Limb (tissue), 2 donors: ENCODE measurements at regions not wholly inside any gene's neighbourhood (a gene's known extent, or its start where the extent isn't known, plus 50 kb on each side); places are given as distances from the start of the nearest gene placed in this dataset.
A peak's percentile ranks its signal among the peaks of the same experiment; 100 is the strongest.

Source experiments
- DNase-seq, 2 donors: peaks; one replicate each; pipeline ENCODE4 v3.0.0-alpha.2; 2016; ENCODE audit errors: extremely low spot score in 2 of 2

DNA sequence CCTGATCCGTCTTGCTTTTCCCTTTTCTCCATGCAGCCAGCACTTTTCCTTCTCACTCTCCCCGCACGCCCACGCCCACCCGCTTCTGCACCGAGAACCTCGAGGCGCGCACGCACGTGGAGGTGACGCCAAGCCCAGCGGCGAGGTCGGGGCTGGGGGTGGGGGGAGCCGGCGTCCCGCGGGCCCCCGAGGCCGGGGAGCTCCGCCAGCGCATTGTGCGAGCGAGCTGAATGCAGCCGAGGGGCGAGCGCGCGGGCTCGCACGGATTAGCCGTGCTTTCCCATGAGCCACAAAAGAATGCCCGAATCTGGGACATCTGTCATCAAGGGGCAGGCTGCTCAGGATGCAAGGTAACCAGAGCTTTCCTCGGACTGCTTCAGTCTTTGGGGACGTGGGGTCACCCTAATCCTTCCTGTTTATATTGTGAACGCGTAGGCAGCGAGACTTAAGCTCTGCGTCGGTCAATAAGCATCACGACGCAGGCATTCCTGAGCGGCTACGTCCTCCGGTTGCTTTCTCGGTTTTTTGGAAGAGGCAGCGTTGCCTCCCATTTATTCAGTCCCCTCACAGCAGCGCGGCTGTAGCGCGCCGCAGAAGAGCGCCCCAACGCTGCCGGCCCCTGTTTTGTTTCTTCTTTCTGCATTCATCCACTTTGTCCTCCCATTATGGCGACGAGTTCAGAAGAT is 67.3 kb upstream of the AKT3 start:
- DNase-seq, result peak; percentile 31 to 72

- DNase-seq, result no peak
Observed at GRCh38 chr1:243916160-243916559, 66.1 kb upstream of the AKT3 start.

GRCh38 chr1:243912347-243912746 is 62.3 kb upstream of the AKT3 start:
- no peak for DNase-seq

DNA sequence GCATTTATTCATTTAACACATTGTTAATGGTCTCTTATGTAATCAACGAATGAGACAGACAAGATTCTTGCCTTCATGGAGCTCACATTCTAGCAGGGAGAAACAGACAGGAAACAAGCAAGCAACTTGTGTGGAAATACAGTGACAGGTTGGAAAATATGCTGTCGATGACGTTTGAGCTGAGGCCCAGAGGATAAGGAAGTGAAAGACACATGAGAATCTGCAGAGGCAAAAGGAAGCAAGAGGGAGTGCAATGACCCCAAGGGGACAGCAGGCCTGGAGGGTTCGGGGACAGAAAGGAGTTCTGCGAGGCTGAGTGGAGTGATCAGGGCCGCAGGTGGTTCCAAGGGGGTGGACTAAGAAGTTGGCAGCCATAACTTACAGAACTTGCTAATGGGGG is 60.6 kb upstream of the AKT3 start:
- no peak for DNase-seq

- DNase-seq, result peak in 1 of 2 donors; percentile 49
Observed at GRCh38 chr1:243903895-243904294, 53.9 kb upstream of the AKT3 start.

- DNase-seq, result no peak
Observed at GRCh38 chr1:243903041-243903440, 53.0 kb upstream of the AKT3 start.

DNA sequence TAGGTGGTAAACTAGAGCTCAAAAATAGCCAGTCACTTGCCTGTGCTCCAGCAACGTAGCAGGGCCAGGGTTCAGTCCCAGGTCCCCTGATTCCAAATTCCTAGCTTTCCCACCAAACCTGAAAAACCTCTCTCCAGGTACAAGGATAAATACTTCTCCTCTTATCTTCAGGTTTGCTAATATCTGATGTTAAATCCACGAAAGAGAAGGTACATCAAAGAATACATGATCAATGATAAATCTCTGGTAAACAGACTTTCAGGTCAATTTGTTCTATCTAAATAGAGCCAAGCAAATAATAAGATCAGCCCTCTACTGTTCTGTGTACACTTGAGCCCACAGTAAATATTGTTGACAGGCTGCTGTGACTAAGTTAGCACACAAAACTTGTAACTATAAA is 52.1 kb upstream of the AKT3 start:
- no peak for DNase-seq
